NB4 (cell line): ENCODE measurements at regions not wholly inside any gene's neighbourhood (a gene's known extent, or its start where the extent isn't known, plus 50 kb on each side); places are given as distances from the start of the nearest gene placed in this dataset.

ENCODE experiments used
- MYC ChIP-seq: IDR thresholded peaks from 2 replicates; pipeline ENCODE4 v1.6.1; 2011; ENCODE audit warnings: low read depth, low read length
- POLR2A ChIP-seq: IDR thresholded peaks from 2 replicates; pipeline ENCODE4 v1.6.1; 2011; ENCODE audit warnings: mild to moderate bottlenecking; ENCODE audit not compliant: insufficient read length; ENCODE audit errors: extremely low read depth
- TF ChIP-seq, protein P1 (sequence below): IDR thresholded peaks from one replicate; pipeline ENCODE4 v1.5.1; 2012; ENCODE audit warnings: low read depth, low read length

DNA sequence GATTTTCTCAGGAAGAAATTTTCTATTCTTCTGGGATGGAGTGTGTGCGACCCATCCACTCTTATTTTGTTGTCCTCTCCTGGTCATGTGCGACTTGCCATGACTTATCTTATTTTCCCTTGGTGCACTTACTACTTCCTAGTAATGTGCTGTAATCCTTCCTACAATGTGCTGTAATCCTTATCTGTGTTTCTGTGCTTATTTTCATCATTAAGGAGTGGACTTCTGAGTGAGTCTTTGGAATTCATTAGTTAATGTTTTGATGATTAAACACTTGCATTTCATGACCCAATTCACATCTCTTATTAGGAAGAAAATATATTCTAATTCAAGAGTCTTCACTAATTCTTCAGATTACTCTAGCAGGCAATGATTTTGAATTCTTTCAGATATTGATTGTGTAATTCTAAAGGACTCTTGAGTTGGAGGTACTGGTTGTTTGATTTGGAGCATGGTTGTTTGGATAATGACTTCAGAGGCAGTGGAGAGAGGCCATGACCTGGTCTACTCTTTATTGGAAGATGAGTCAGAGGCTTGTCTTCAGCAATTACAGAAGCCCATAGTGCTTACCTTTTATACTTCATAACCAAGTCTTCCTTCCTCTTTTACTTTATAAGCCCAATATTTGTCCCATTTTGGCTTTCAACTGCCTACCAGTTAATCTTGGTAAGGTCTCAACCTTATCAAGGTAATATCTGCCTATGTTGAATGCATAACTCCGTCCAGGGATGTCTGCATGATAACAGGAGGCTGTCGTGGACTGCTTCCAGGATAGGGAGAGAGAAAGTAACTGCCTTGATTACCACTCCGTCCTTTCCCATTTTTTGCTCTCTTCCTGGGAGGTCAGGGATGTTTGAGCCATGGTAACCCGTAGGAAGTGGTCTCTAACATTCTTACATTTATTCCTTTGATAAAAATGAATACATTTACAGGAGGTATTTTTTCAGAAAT, 278.3 kb upstream of the SP8 start:
- TF ChIP-seq, protein P1, sequence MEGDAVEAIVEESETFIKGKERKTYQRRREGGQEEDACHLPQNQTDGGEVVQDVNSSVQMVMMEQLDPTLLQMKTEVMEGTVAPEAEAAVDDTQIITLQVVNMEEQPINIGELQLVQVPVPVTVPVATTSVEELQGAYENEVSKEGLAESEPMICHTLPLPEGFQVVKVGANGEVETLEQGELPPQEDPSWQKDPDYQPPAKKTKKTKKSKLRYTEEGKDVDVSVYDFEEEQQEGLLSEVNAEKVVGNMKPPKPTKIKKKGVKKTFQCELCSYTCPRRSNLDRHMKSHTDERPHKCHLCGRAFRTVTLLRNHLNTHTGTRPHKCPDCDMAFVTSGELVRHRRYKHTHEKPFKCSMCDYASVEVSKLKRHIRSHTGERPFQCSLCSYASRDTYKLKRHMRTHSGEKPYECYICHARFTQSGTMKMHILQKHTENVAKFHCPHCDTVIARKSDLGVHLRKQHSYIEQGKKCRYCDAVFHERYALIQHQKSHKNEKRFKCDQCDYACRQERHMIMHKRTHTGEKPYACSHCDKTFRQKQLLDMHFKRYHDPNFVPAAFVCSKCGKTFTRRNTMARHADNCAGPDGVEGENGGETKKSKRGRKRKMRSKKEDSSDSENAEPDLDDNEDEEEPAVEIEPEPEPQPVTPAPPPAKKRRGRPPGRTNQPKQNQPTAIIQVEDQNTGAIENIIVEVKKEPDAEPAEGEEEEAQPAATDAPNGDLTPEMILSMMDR: no peak
- TF ChIP-seq POLR2A: no peak
- TF ChIP-seq MYC: no peak
